ENCODE measurements at regions not wholly inside any gene's neighbourhood (a gene's known extent, or its start where the extent isn't known, plus 50 kb on each side); places are given as distances from the start of the nearest gene placed in this dataset.

DNA sequence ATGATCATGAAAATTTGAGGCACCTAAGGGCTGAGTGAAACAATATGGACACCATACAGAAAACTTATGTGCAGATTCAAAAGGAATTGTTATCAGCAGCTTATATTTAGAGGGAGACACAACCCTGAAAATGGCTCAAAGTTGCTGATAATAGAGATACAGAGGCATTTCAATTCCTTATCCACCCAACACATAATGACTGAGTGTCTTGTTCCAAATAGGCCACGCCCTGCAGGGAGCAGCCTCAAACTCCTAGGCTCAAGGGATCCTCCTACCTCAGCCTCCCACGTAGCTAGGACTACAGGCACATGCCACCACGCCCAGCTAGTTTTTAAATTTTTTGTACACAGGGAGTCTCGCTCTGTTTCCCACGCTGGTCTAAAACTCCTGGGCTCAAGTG, 79.0 kb downstream of the LBH start:
- TF ChIP-seq, protein P1, sequence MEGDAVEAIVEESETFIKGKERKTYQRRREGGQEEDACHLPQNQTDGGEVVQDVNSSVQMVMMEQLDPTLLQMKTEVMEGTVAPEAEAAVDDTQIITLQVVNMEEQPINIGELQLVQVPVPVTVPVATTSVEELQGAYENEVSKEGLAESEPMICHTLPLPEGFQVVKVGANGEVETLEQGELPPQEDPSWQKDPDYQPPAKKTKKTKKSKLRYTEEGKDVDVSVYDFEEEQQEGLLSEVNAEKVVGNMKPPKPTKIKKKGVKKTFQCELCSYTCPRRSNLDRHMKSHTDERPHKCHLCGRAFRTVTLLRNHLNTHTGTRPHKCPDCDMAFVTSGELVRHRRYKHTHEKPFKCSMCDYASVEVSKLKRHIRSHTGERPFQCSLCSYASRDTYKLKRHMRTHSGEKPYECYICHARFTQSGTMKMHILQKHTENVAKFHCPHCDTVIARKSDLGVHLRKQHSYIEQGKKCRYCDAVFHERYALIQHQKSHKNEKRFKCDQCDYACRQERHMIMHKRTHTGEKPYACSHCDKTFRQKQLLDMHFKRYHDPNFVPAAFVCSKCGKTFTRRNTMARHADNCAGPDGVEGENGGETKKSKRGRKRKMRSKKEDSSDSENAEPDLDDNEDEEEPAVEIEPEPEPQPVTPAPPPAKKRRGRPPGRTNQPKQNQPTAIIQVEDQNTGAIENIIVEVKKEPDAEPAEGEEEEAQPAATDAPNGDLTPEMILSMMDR (IDR thresholded peaks at IDR 0.05; ENCODE audit: borderline replicate concordance, control extremely low read depth, extremely low read depth, insufficient read depth, missing control alignments) = no peak
- in situ Hi-C loops (cut with MboI; ENCODE audit: low sequenced_read_pairs, unreplicated experiment) = no loop called here
- DNase-seq (ENCODE audit: low spot score) = no peak

DNA sequence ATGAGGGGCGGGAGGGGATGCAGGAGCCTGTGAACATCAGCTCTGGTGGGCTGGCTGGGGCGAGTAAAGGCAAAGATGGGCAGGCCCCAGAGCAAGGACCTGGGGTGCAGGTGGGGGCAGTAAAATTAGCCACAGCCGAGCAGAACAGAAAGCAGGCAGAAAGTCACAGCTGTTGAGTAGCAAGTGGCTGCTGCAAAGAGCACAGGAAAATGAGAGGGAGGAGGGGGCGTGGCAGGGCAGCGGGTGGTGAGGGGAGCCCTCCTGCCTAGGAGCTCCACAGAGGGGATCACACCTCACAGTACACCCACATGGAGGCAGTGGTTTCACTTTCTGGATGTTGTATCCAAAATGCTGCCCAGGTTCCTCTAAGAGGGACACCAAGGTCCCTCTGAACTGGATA, 79.6 kb downstream of the LBH start:
- TF ChIP-seq, protein P1 (IDR thresholded peaks at IDR 0.05; ENCODE audit: borderline replicate concordance, control extremely low read depth, extremely low read depth, insufficient read depth, missing control alignments) = no peak
- in situ Hi-C loops (cut with MboI; ENCODE audit: low sequenced_read_pairs, unreplicated experiment) = no loop called here

GRCh38 chr2:30311711-30312110, 80.4 kb downstream of the LBH start:
- in situ Hi-C loops (cut with MboI; ENCODE audit: low sequenced_read_pairs, unreplicated experiment) = no loop called here
- TF ChIP-seq, protein P1 (IDR thresholded peaks at IDR 0.05; ENCODE audit: borderline replicate concordance, control extremely low read depth, extremely low read depth, insufficient read depth, missing control alignments) = no peak
- no peak for DNase-seq (ENCODE audit: low spot score)

More for the DNA sequence above, 79.6 kb downstream of the LBH start:
- no peak for DNase-seq (ENCODE audit: low spot score)

DNA sequence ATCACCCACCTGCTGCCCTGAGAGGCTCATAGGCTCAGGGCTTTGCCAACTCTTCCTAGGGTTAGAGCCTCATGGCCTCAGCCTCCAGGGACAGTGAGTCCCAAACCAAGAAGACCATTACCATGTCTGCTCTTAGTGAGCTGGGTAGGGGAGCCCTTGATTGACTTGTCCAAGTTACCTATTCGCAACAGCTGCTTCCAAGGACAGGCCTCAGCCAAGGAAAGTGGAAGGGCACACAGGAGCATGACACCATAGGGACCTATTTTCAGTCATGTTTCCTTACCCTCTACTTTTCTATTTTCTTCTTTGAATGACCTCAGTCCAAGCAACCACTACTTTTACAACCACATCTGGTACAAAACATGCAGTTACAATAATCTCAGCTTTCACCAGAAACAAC, 81.6 kb downstream of the LBH start:
- DNase-seq (ENCODE audit: low spot score) = no peak
- in situ Hi-C loops (cut with MboI; ENCODE audit: low sequenced_read_pairs, unreplicated experiment) = no loop called here
- TF ChIP-seq, protein P1 (IDR thresholded peaks at IDR 0.05; ENCODE audit: borderline replicate concordance, control extremely low read depth, extremely low read depth, insufficient read depth, missing control alignments) = no peak

DNA sequence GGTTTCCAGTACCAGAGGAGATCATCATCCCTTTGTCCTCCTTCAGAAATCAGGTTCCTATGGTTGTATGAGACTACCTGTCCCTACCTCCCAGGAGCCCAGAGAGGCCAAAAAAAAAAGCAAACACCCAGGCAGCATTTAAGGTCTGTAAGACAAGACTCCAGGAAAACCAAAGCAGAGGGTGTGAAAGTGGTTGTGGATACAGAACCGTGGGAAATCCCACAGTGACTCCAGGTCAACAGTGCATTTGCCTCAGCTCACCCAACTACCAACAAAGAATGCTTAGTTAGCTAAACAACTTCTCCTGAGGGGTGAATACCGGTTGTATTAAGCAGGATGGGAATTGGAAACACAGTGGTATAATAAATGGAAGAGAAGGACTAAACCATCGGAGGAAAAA, 83.6 kb downstream of the LBH start:
- TF ChIP-seq, protein P1 (IDR thresholded peaks at IDR 0.05; ENCODE audit: borderline replicate concordance, control extremely low read depth, extremely low read depth, insufficient read depth, missing control alignments) = no peak
- in situ Hi-C loops (cut with MboI; ENCODE audit: low sequenced_read_pairs, unreplicated experiment) = no loop called here
- no peak for DNase-seq (ENCODE audit: low spot score)

- in situ Hi-C loops (cut with MboI; ENCODE audit: low sequenced_read_pairs, unreplicated experiment) = no loop called here
- TF ChIP-seq, protein P1 (IDR thresholded peaks at IDR 0.05; ENCODE audit: borderline replicate concordance, control extremely low read depth, extremely low read depth, insufficient read depth, missing control alignments) = no peak
- DNase-seq (ENCODE audit: low spot score) = no peak
Observed at GRCh38 chr2:30315391-30316063, 84.2 kb downstream of the LBH start.

Measured in GM13976 (cell line).